Stimulated activated CD4-positive, alpha-beta T cell treated with anti-CD3 and anti-CD28 coated beads, Interleukin-1b, Interleukin-23, amount 100 ng/mL, for 24 hours (primary cell): ENCODE measurements at regions not wholly inside any gene's neighbourhood (a gene's known extent, or its start where the extent isn't known, plus 50 kb on each side); places are given as distances from the start of the nearest gene placed in this dataset.
"Not testable (repeated sequence)": the region's sequence is repeated elsewhere in the genome, so short reads cannot be mapped to it uniquely, and the experiment has no call there.

Experiments
- DNase-seq, 4 experiments: peaks; one replicate each; pipeline ENCODE4 v3.0.0-alpha.2; 2020; ENCODE audit warnings: low read depth in 4 of 4, low spot score in 1 of 4

GRCh38 chr6:128738112-128738511 is 144.8 kb upstream of the LAMA2 start:
- DNase-seq, result no peak

GRCh38 chr6:128736780-128737179 is 146.2 kb upstream of the LAMA2 start:
- DNase-seq, result no peak

GRCh38 chr6:128731249-128732165 is 151.4 kb upstream of the LAMA2 start:
- DNase-seq, result no peak

- DNase-seq, result no peak
These were observed 155.4 kb upstream of the LAMA2 start for GRCh38 chr6:128727500-128727899.

GRCh38 chr6:128725271-128726233 is 157.4 kb upstream of the LAMA2 start:
- DNase-seq, result peak in 1 of 4 experiments; percentile 6

- no peak for DNase-seq
These were observed 158.2 kb upstream of the LAMA2 start for GRCh38 chr6:128724738-128725137.

- DNase-seq, result no peak
These were observed 159.3 kb upstream of the LAMA2 start for GRCh38 chr6:128723667-128724066.

GRCh38 chr6:128720891-128721290 is 162.0 kb upstream of the LAMA2 start:
- no peak for DNase-seq

GRCh38 chr6:128719786-128720185 is 163.2 kb upstream of the LAMA2 start:
- DNase-seq, result no peak

GRCh38 chr6:128713461-128713860 is 169.5 kb upstream of the LAMA2 start:
- DNase-seq, result no peak

GRCh38 chr6:128712898-128713297 is 170.0 kb upstream of the LAMA2 start:
- no peak for DNase-seq

GRCh38 chr6:128711149-128711548 is 171.8 kb upstream of the LAMA2 start:
- DNase-seq, result no peak

- DNase-seq, result no peak
These were observed 172.6 kb upstream of the LAMA2 start for GRCh38 chr6:128710315-128710714.

GRCh38 chr6:128704601-128705000 is 178.3 kb upstream of the LAMA2 start:
- DNase-seq, result no peak

GRCh38 chr6:128703794-128704193 is 179.1 kb upstream of the LAMA2 start:
- DNase-seq, result not testable (repeated sequence)

- DNase-seq, result no peak
These were observed 176.6 kb upstream of the PTPRK start for GRCh38 chr6:128696691-128697689.

- no peak for DNase-seq
These were observed 174.1 kb upstream of the PTPRK start for GRCh38 chr6:128694303-128695009.

GRCh38 chr6:128690063-128690462 is 169.7 kb upstream of the PTPRK start:
- DNase-seq, result no peak

GRCh38 chr6:128686084-128686483 is 165.7 kb upstream of the PTPRK start:
- no peak for DNase-seq

- DNase-seq, result no peak
These were observed 156.1 kb upstream of the PTPRK start for GRCh38 chr6:128676456-128676855.
